WTC11 (cell line): ENCODE measurements at regions not wholly inside any gene's neighbourhood (a gene's known extent, or its start where the extent isn't known, plus 50 kb on each side); places are given as distances from the start of the nearest gene placed in this dataset.

Experiments
- ATAC-seq: fragments of 200-7000 bp; cut with Tn5 transposase; 2 replicates; pipeline ENCODE4 v1.10.0; 2021; ENCODE audit warnings: mild to moderate bottlenecking, moderate library complexity
- CTCF ChIA-PET: fragments of 300-600 bp; sonication (Branson Sonifier 250); formaldehyde crosslinking; loops from one replicate; lab custom pipeline; 2021; ENCODE audit warnings: antibody characterized with exemption; lab: Charles Lee
- POLR2A ChIA-PET: fragments of 350-600 bp; sonication (Branson Sonifier 250); formaldehyde crosslinking; loops from one replicate; lab custom pipeline; 2021; ENCODE audit warnings: antibody characterized with exemption; lab: Charles Lee
- DNase-seq: peaks from one replicate; pipeline ENCODE4 v3.0.0; 2021; ENCODE audit warnings: low spot score
- H3K27ac Mint-ChIP-seq: 2 replicates; pipeline ENCODE4 v1.8.0; 2021; ENCODE audit warnings: mixed read lengths
- H3K27me3 Mint-ChIP-seq: 2 replicates; pipeline ENCODE4 v1.8.0; 2021; ENCODE audit warnings: low read depth, mild to moderate bottlenecking, moderate library complexity, mixed read lengths
- H3K36me3 Mint-ChIP-seq: 2 replicates; pipeline ENCODE4 v1.8.0; 2021; ENCODE audit warnings: mixed read lengths
- H3K4me1 Mint-ChIP-seq: 2 replicates; pipeline ENCODE4 v1.8.0; 2022; ENCODE audit warnings: mixed read lengths
- H3K4me3 Mint-ChIP-seq: 2 replicates; pipeline ENCODE4 v1.8.0; 2021; ENCODE audit warnings: mild to moderate bottlenecking, moderate library complexity, mixed read lengths
- H3K9me3 Mint-ChIP-seq: 2 replicates; pipeline ENCODE4 v1.8.0; 2021; ENCODE audit warnings: mixed read lengths
- ARID4B ChIP-seq: sonication (generic); formaldehyde crosslinking; IDR thresholded peaks from 2 replicates; pipeline ENCODE4 v1.8.0; 2023; ENCODE audit warnings: missing genetic modification reagents, mild to moderate bottlenecking, borderline replicate concordance
- ATF2 ChIP-seq: sonication (generic); formaldehyde crosslinking; IDR thresholded peaks from 2 replicates; pipeline ENCODE4 v1.8.1; 2022; ENCODE audit warnings: low read depth, missing genetic modification reagents, borderline replicate concordance
- CBFB ChIP-seq: sonication (generic); formaldehyde crosslinking; IDR thresholded peaks from 2 replicates; pipeline ENCODE4 v1.8.1; 2022; ENCODE audit warnings: mild to moderate bottlenecking, low read depth, missing genetic modification reagents
- CTCF ChIP-seq: fragments of 200-600 bp; IDR thresholded peaks from 2 replicates; pipeline ENCODE4 v1.8.0; 2022; ENCODE audit warnings: antibody characterized with exemption
- ETV6 ChIP-seq: sonication (generic); formaldehyde crosslinking; IDR thresholded peaks from 2 replicates; pipeline ENCODE4 v1.8.1; 2022; ENCODE audit warnings: mild to moderate bottlenecking, missing genetic modification reagents
- FOXJ3 ChIP-seq: sonication (generic); formaldehyde crosslinking; IDR thresholded peaks from 2 replicates; pipeline ENCODE4 v1.9.0; 2021; ENCODE audit warnings: missing genetic modification reagents, mild to moderate bottlenecking, borderline replicate concordance
- IRF1 ChIP-seq: sonication (generic); formaldehyde crosslinking; IDR thresholded peaks from 2 replicates; pipeline ENCODE4 v1.8.0; 2023; ENCODE audit warnings: missing genetic modification reagents
- MAX ChIP-seq: sonication (generic); formaldehyde crosslinking; IDR thresholded peaks from 2 replicates; pipeline ENCODE4 v1.8.0; 2022; ENCODE audit warnings: mild to moderate bottlenecking, missing genetic modification reagents
- PRRX2 ChIP-seq: fragments of 250-450 bp; sonication (Bioruptor Pico); IDR thresholded peaks from 2 replicates; pipeline ENCODE4 v1.8.0; 2021; ENCODE audit warnings: mild to moderate bottlenecking
- SMAD4 ChIP-seq: sonication (generic); formaldehyde crosslinking; IDR thresholded peaks from 2 replicates; pipeline ENCODE4 v1.8.0; 2022; ENCODE audit warnings: mild to moderate bottlenecking, missing genetic modification reagents
- ZMAT4 ChIP-seq: fragments of 250-450 bp; sonication (Bioruptor Pico); IDR thresholded peaks from 2 replicates; pipeline ENCODE4 v1.9.0; 2021; ENCODE audit warnings: mild to moderate bottlenecking
- ZNF396 ChIP-seq: fragments of 250-450 bp; sonication (Bioruptor Pico); IDR thresholded peaks from 2 replicates; pipeline ENCODE4 v1.8.0; 2021; ENCODE audit warnings: mild to moderate bottlenecking, moderate library complexity, borderline replicate concordance
- ZNF416 ChIP-seq: fragments of 250-450 bp; sonication (Bioruptor Pico); IDR thresholded peaks from 2 replicates; pipeline ENCODE4 v1.9.0; 2021; ENCODE audit warnings: mild to moderate bottlenecking, inconsistent platforms
- ZNF425 ChIP-seq: fragments of 250-450 bp; sonication (Bioruptor Pico); conservative IDR thresholded peaks from 2 replicates; pipeline ENCODE4 v1.9.0; 2021; ENCODE audit warnings: mild to moderate bottlenecking
- ZNF532 ChIP-seq: fragments of 250-450 bp; sonication (Bioruptor Pico); IDR thresholded peaks from 2 replicates; pipeline ENCODE4 v1.9.0; 2021; ENCODE audit warnings: mild to moderate bottlenecking, borderline replicate concordance
- ZSCAN18 ChIP-seq: fragments of 250-450 bp; sonication (Bioruptor Pico); IDR thresholded peaks from 2 replicates; pipeline ENCODE4 v2.1.2; 2022; ENCODE audit warnings: mild to moderate bottlenecking, moderate library complexity

- TF ChIP-seq ZNF425 (CRISPR knock-in tag), result no peak
- TF ChIP-seq ZNF396, result no peak
- TF ChIP-seq PRRX2 (CRISPR knock-in tag), result no peak
- no peak for TF ChIP-seq ZSCAN18
- TF ChIP-seq ZMAT4, result no peak
Measured at GRCh38 chrX:44765556-44765955, 78.3 kb upstream of the DUSP21 start (continued).

- ATAC-seq, result no peak
- H3K27ac Mint-ChIP-seq, result no peak overlapping the region
- no peaks in the 10 kb centered on the region for H3K36me3 Mint-ChIP-seq
- ChIA-PET POLR2A (no interaction called here), CTCF (no interaction called here)
- no peak for DNase-seq
- no peaks in the 10 kb centered on the region for H3K9me3 Mint-ChIP-seq
- H3K4me1 Mint-ChIP-seq, result 0 out of 2 replicates have a peak, but pooled peaks cover 3% of the 10 kb centered on the region
- no peak overlapping the region for H3K4me3 Mint-ChIP-seq
- TF ChIP-seq CTCF, result no peak
- no peak for TF ChIP-seq ARID4B
- TF ChIP-seq ZNF532, result no peak
- TF ChIP-seq SMAD4 (CRISPR knock-in tag), result no peak
- no peak for TF ChIP-seq ZNF416 (CRISPR knock-in tag)
- TF ChIP-seq IRF1 (CRISPR knock-in tag), result no peak
- no peak for TF ChIP-seq CBFB
- TF ChIP-seq FOXJ3, result no peak
- TF ChIP-seq ATF2 (CRISPR knock-in tag), result no peak
- TF ChIP-seq MAX (CRISPR knock-in tag), result no peak
- no peak for TF ChIP-seq ETV6
- no peak for TF ChIP-seq PRRX2 (CRISPR knock-in tag)
- H3K27me3 Mint-ChIP-seq, result no peaks in the 10 kb centered on the region
Measured at GRCh38 chrX:44747969-44748368, 95.9 kb upstream of the DUSP21 start.
